AG04450 (cell line): ENCODE measurements at regions not wholly inside any gene's neighbourhood (a gene's known extent, or its start where the extent isn't known, plus 50 kb on each side); places are given as distances from the start of the nearest gene placed in this dataset.

Experiments
- CTCF ChIA-PET: fragments of 300-600, 350-600 bp; formaldehyde crosslinking; extraction: SDS; loops from one replicate; lab custom pipeline; 2022; ENCODE audit warnings: antibody characterized with exemption, inconsistent platforms; lab: Charles Lee
- POLR2A ChIA-PET: fragments of 350-600 bp; formaldehyde crosslinking; extraction: SDS; loops from one replicate; lab custom pipeline; 2021; ENCODE audit warnings: antibody characterized with exemption, inconsistent platforms; lab: Yijun Ruan, JAX
- DNase-seq: peaks from one replicate; pipeline ENCODE4 v3.0.0-alpha.2; 2011; ENCODE audit warnings: low read depth, low spot score
- H3K27ac ChIP-seq: one replicate; pipeline ENCODE4 v1.5.1; 2012; ENCODE audit warnings: low read depth, low read length, control low read depth
- H3K27me3 ChIP-seq: one replicate; pipeline ENCODE4 v1.6.0; 2012; ENCODE audit warnings: low read length; ENCODE audit not compliant: control insufficient read depth, insufficient read depth
- H3K4me3 ChIP-seq: 2 replicates; pipeline ENCODE4 v1.5.1; 2011; ENCODE audit warnings: mild to moderate bottlenecking, low read depth, low read length, control low read depth
- H3K9me3 ChIP-seq: 2 replicates; pipeline ENCODE4 v1.5.1; 2012; ENCODE audit warnings: low read length; ENCODE audit not compliant: control insufficient read depth, insufficient read depth
- TF ChIP-seq, protein P1 (sequence below): IDR thresholded peaks from 2 replicates; pipeline ENCODE4 v1.5.1; 2011; ENCODE audit warnings: low read depth, low read length, control low read depth, inconsistent platforms

DNA sequence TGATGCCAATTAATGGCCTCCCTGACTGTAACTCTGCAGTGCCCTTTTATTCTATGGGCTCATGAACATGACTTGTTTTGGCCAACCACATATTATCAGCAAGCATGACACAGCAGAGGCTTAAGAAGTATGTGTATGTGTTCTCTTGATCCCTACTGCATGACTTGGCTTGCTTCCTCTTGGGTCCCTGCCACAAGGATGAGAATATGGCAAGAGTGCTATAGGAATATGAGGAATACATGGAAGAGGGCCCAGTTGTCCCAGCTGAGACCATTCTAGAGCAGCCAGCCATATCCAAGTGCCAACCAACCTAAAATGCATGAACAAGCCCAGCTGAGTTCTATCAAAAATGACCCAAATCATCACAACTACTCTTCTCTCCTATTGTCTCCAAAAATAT, 576.7 kb upstream of the PCDH9 start:
- TF ChIP-seq, protein P1, sequence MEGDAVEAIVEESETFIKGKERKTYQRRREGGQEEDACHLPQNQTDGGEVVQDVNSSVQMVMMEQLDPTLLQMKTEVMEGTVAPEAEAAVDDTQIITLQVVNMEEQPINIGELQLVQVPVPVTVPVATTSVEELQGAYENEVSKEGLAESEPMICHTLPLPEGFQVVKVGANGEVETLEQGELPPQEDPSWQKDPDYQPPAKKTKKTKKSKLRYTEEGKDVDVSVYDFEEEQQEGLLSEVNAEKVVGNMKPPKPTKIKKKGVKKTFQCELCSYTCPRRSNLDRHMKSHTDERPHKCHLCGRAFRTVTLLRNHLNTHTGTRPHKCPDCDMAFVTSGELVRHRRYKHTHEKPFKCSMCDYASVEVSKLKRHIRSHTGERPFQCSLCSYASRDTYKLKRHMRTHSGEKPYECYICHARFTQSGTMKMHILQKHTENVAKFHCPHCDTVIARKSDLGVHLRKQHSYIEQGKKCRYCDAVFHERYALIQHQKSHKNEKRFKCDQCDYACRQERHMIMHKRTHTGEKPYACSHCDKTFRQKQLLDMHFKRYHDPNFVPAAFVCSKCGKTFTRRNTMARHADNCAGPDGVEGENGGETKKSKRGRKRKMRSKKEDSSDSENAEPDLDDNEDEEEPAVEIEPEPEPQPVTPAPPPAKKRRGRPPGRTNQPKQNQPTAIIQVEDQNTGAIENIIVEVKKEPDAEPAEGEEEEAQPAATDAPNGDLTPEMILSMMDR: no peak
- no peak for DNase-seq
- no peak overlapping the region for H3K27ac ChIP-seq
- CTCF ChIA-PET: no interaction called here
- H3K9me3 ChIP-seq: no peaks in the 10 kb centered on the region
- H3K27me3 ChIP-seq: no peaks in the 10 kb centered on the region
- POLR2A ChIA-PET: no interaction called here
- no peak overlapping the region for H3K4me3 ChIP-seq

- Histone ChIP-seq H3K9me3 (no peaks in the 10 kb centered on the region), H3K27me3 (no peaks in the 10 kb centered on the region), H3K27ac (no peak overlapping the region), H3K4me3 (no peak overlapping the region)
- TF ChIP-seq, protein P1: no peak
- no peak for DNase-seq
- CTCF ChIA-PET: no interaction called here
- POLR2A ChIA-PET: no interaction called here
Measured at GRCh38 chr13:67803118-67803517, 573.0 kb upstream of the PCDH9 start.

DNA sequence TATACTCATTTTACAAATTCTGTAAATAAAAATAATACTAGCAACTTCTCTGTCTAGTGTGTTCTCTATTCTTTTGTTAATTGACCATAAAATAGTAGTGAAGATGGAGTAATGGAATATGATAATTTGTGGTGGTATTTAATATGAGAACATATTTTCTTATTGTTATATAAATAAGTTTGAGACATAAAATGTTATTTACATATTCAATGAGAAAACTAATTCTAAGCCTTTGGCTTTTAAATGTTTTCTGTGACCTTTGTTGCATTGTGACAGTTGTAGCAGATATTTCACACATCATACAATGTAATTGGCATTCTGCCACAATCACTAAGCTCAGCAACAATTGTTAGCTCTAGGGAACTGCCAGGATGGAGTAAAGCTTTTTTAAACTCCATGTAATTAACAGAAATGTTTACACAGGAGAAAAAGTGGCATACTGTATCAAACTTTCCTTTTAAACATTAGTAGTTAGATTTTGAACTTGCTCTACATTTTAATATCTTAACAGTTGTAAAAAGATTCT, 562.1 kb upstream of the PCDH9 start:
- H3K4me3 ChIP-seq: no peak overlapping the region
- no peaks in the 10 kb centered on the region for H3K27me3 ChIP-seq
- H3K27ac ChIP-seq: no peak overlapping the region
- CTCF ChIA-PET: no interaction called here
- POLR2A ChIA-PET: no interaction called here
- no peak for DNase-seq
- TF ChIP-seq, protein P1: no peak
- H3K9me3 ChIP-seq: no peaks in the 10 kb centered on the region

GRCh38 chr13:67791047-67791446, 560.9 kb upstream of the PCDH9 start:
- H3K27ac ChIP-seq: no peak overlapping the region
- no peak for DNase-seq
- H3K4me3 ChIP-seq: no peak overlapping the region
- CTCF ChIA-PET: no interaction called here
- H3K27me3 ChIP-seq: no peaks in the 10 kb centered on the region
- H3K9me3 ChIP-seq: no peaks in the 10 kb centered on the region
- POLR2A ChIA-PET: no interaction called here
- TF ChIP-seq, protein P1: no peak

GRCh38 chr13:67776151-67776550, 546.0 kb upstream of the PCDH9 start:
- Histone ChIP-seq H3K27me3 (no peaks in the 10 kb centered on the region), H3K9me3 (peaks cover 7% of the 10 kb centered on the region; the same call in 1 of the 2 replicates), H3K4me3 (no peak overlapping the region), H3K27ac (no peak overlapping the region)
- no peak for DNase-seq
- TF ChIP-seq, protein P1: no peak
- CTCF ChIA-PET: no interaction called here
- POLR2A ChIA-PET: no interaction called here
